PC-3 (cell line): ENCODE measurements at regions not wholly inside any gene's neighbourhood (a gene's known extent, or its start where the extent isn't known, plus 50 kb on each side); places are given as distances from the start of the nearest gene placed in this dataset.

Experiments
- ATAC-seq: fragments of 200-7000 bp; cut with Tn5 transposase; 2 replicates; pipeline ENCODE4 v1.9.1; 2020; ENCODE audit warnings: mild to moderate bottlenecking, moderate library complexity
- BruUV-seq: library from RNA; stranded (reverse); fragments of 400-500 nt; replicated peaks from 2 replicates; lab custom pipeline; 2021; lab: Mats Ljungman, UMichigan
- CTCF ChIA-PET: fragments of 300-600 bp; sonication (Branson Sonifier 250); formaldehyde crosslinking; loops from one replicate; lab custom pipeline; 2022; ENCODE audit warnings: antibody characterized with exemption; lab: Charles Lee
- POLR2A ChIA-PET: fragments of 300-600 bp; sonication (Branson Sonifier 250); formaldehyde crosslinking; loops from one replicate; lab custom pipeline; 2022; ENCODE audit warnings: antibody characterized with exemption; ENCODE audit not compliant: unreplicated experiment; lab: Charles Lee
- DNase-seq: peaks from one replicate; pipeline ENCODE4 v3.0.0-alpha.2; 2015
- H2AFZ ChIP-seq: fragments of 300-600 bp; sonication (generic); 2 replicates; pipeline ENCODE4 v1.6.0; 2016; ENCODE audit warnings: antibody characterized with exemption, low read length
- H3F3A ChIP-seq: fragments of 300-600 bp; sonication (generic); one replicate; pipeline ENCODE4 v1.6.0; 2017; ENCODE audit warnings: antibody characterized with exemption, low read length, control low read depth, mild to moderate bottlenecking; ENCODE audit not compliant: unreplicated experiment
- H3K27ac ChIP-seq: fragments of 300-600 bp; sonication (generic); 2 replicates; pipeline ENCODE4 v1.5.1; 2016; ENCODE audit warnings: mild to moderate bottlenecking, low read length
- H3K27me3 ChIP-seq: fragments of 300-600 bp; sonication (generic); 2 replicates; pipeline ENCODE4 v1.6.1; 2016; ENCODE audit warnings: low read length, mixed read lengths
- H3K36me3 ChIP-seq: fragments of 300-600 bp; sonication (generic); 2 replicates; pipeline ENCODE4 v1.6.1; 2016; ENCODE audit warnings: low read depth, mixed run types, low read length, mixed read lengths
- H3K4me1 ChIP-seq: fragments of 300-600 bp; sonication (generic); 2 replicates; pipeline ENCODE4 v1.5.1; 2016; ENCODE audit warnings: low read length; ENCODE audit not compliant: insufficient read depth
- H3K4me2 ChIP-seq: fragments of 300-600 bp; sonication (generic); 2 replicates; pipeline ENCODE4 v1.6.0; 2016; ENCODE audit warnings: low read length
- H3K4me3 ChIP-seq: fragments of 300-600 bp; sonication (generic); 2 replicates; pipeline ENCODE4 v1.5.1; 2016; ENCODE audit warnings: mild to moderate bottlenecking, low read length, mixed read lengths
- H3K79me2 ChIP-seq: fragments of 300-600 bp; sonication (generic); 2 replicates; pipeline ENCODE4 v1.6.1; 2017; ENCODE audit warnings: low read length, mixed read lengths
- H3K9ac ChIP-seq: fragments of 300-600 bp; sonication (generic); 2 replicates; pipeline ENCODE4 v1.6.0; 2016; ENCODE audit warnings: mild to moderate bottlenecking, low read length
- H3K9me2 ChIP-seq: fragments of 300-600 bp; sonication (generic); replicated peaks from 2 replicates; pipeline ENCODE4 v1.6.1; 2016; ENCODE audit warnings: mixed run types, low read length, mixed read lengths
- H3K9me3 ChIP-seq: fragments of 300-600 bp; sonication (generic); 2 replicates; pipeline ENCODE4 v1.6.1; 2016; ENCODE audit warnings: low read length, mixed read lengths
- H4K20me1 ChIP-seq: fragments of 300-600 bp; sonication (generic); 2 replicates; pipeline ENCODE4 v1.6.1; 2016; ENCODE audit warnings: low read length, mixed read lengths
- CTCF ChIP-seq: fragments of 300-600 bp; sonication (generic); conservative IDR thresholded peaks from 2 replicates; pipeline ENCODE4 v1.5.1; 2017; ENCODE audit warnings: antibody characterized with exemption, low read depth, mild to moderate bottlenecking, low read length
- EZH2 ChIP-seq: fragments of 300-600 bp; sonication (generic); IDR thresholded peaks from one replicate; pipeline ENCODE4 v1.6.1; 2017; ENCODE audit warnings: antibody characterized with exemption, mild to moderate bottlenecking, low read length; ENCODE audit not compliant: unreplicated experiment
- EZH2phosphoT487 ChIP-seq: fragments of 300-600 bp; sonication (generic); IDR thresholded peaks from 2 replicates; pipeline ENCODE4 v1.6.1; 2018; ENCODE audit warnings: mild to moderate bottlenecking, antibody characterized with exemption, low read length, borderline replicate concordance
- intact Hi-C: fragments of 100-400 bp; cut with micrococcal nuclease; formaldehyde crosslinking; loops from 2 replicates; pipeline ENCODE4 v1.9.0; 2023

- 0 out of 2 replicates have a peak, but pooled peaks cover 11% of the 10 kb centered on the region for H3K4me1 ChIP-seq
- H3K27me3 ChIP-seq: no peaks in the 10 kb centered on the region
- TF ChIP-seq EZH2phosphoT487: no peak
- TF ChIP-seq EZH2: no peak
- TF ChIP-seq CTCF: peak; percentile 52
- H4K20me1 ChIP-seq: no peaks in the 10 kb centered on the region
- H3K79me2 ChIP-seq: no peaks in the 10 kb centered on the region
- no TSS peak for BruUV-seq
- no peak overlapping the region for H3K27ac ChIP-seq
- no peaks in the 10 kb centered on the region for H3K36me3 ChIP-seq
- H3F3A ChIP-seq: no peaks in the 10 kb centered on the region
- ChIA-PET POLR2A (no interaction called here), CTCF (no interaction called here)
- H3K9me2 ChIP-seq: no peaks in the 10 kb centered on the region
- no peak overlapping the region for H3K4me3 ChIP-seq
- H3K4me2 ChIP-seq: no peak overlapping the region
- intact Hi-C loops: loop anchor here (10.0 kb wide), 1 partner anchor 467 kb away; no protein-coding TSS in a partner anchor
- H3K9me3 ChIP-seq: no peaks in the 10 kb centered on the region
- DNase-seq (peak; percentile 24), ATAC-seq (no peak)
- no peak overlapping the region for H3K9ac ChIP-seq
- H2AFZ ChIP-seq: no peak overlapping the region
Measured at GRCh38 chr9:79477955-79478771, 93.6 kb upstream of the TLE4 start.

GRCh38 chr9:79480639-79481038, 91.1 kb upstream of the TLE4 start:
- no peak overlapping the region for H3K4me2 ChIP-seq
- H3K27me3 ChIP-seq: no peaks in the 10 kb centered on the region
- H3K27ac ChIP-seq: no peak overlapping the region
- POLR2A ChIA-PET: no interaction called here
- no peak overlapping the region for H2AFZ ChIP-seq
- no peaks in the 10 kb centered on the region for H3K9me3 ChIP-seq
- BruUV-seq: no TSS peak
- no peak for TF ChIP-seq EZH2
- no peak for TF ChIP-seq CTCF
- no peak for TF ChIP-seq EZH2phosphoT487
- no peaks in the 10 kb centered on the region for H3K79me2 ChIP-seq
- no peaks in the 10 kb centered on the region for H4K20me1 ChIP-seq
- DNase-seq: no peak
- H3K4me3 ChIP-seq: no peak overlapping the region
- H3K4me1 ChIP-seq: 0 out of 2 replicates have a peak, but pooled peaks cover 11% of the 10 kb centered on the region
- no peak for ATAC-seq
- no peaks in the 10 kb centered on the region for H3F3A ChIP-seq
- H3K9ac ChIP-seq: no peak overlapping the region
- H3K36me3 ChIP-seq: no peaks in the 10 kb centered on the region
- intact Hi-C loops: no loop called here
- H3K9me2 ChIP-seq: no peaks in the 10 kb centered on the region
- CTCF ChIA-PET: no interaction called here

GRCh38 chr9:79481846-79482477, 89.8 kb upstream of the TLE4 start:
- Histone ChIP-seq H3K36me3 (no peaks in the 10 kb centered on the region), H3K9me2 (no peaks in the 10 kb centered on the region), H3K9ac (no peak overlapping the region), H4K20me1 (no peaks in the 10 kb centered on the region), H3K27me3 (no peaks in the 10 kb centered on the region), H3K9me3 (no peaks in the 10 kb centered on the region), H2AFZ (no peak overlapping the region), H3K27ac (no peak overlapping the region), H3K79me2 (no peaks in the 10 kb centered on the region), H3K4me3 (no peak overlapping the region), H3F3A (no peaks in the 10 kb centered on the region), H3K4me1 (0 out of 2 replicates have a peak, but pooled peaks cover 11% of the 10 kb centered on the region), H3K4me2 (0 out of 2 replicates have a peak overlapping the region, but pooled peaks have one; percentile 16)
- ChIA-PET CTCF (no interaction called here), POLR2A (no interaction called here)
- BruUV-seq: no TSS peak
- intact Hi-C loops: no loop called here
- ATAC-seq (peak; percentile 50), DNase-seq (no peak)
- TF ChIP-seq EZH2 (no peak), CTCF (no peak)
